ENCODE measurements at regions not wholly inside any gene's neighbourhood (a gene's known extent, or its start where the extent isn't known, plus 50 kb on each side); places are given as distances from the start of the nearest gene placed in this dataset.
"Not testable (repeated sequence)": the region's sequence is repeated elsewhere in the genome, so short reads cannot be mapped to it uniquely, and the experiment has no call there.

- DNase-seq (no peak), ATAC-seq (no peak)
- WGBS (ENCODE audit: insufficient coverage, low coverage, low lambda C conversion rate, missing lambda C conversion rate), result 30% methylated on average over 5 of the region's 6 CpGs
- Histone ChIP-seq H3K4me3 (no peak overlapping the region), H3K27ac (no peak overlapping the region), H3K9me3 (no peaks in the 10 kb centered on the region), H3K4me1 (no peaks in the 10 kb centered on the region), H3K36me3 (no peaks in the 10 kb centered on the region), H3K27me3 (no peaks in the 10 kb centered on the region)
- intact Hi-C loops (cut with DNase I), result no loop called here
- TF ChIP-seq POLR2A (IDR thresholded peaks at IDR 0.05) (no peak), CTCF (IDR thresholded peaks at IDR 0.05) (no peak)
Observed at GRCh38 chrX:143319526-143319925, 197.7 kb downstream of the SPANXN3 start.

GRCh38 chrX:143318857-143319256 lies 198.4 kb downstream of the SPANXN3 start:
- ATAC-seq; intact Hi-C loops (cut with DNase I); DNase-seq: not testable (repeated sequence)

GRCh38 chrX:143306991-143307937 lies 210.0 kb downstream of the SPANXN3 start:
- no peak for TF ChIP-seq POLR2A (IDR thresholded peaks at IDR 0.05)
- no peak for TF ChIP-seq CTCF (IDR thresholded peaks at IDR 0.05)
- no peaks in the 10 kb centered on the region for H3K27me3 ChIP-seq
- no peak overlapping the region for H3K27ac ChIP-seq
- intact Hi-C loops (cut with DNase I), result no loop called here
- H3K36me3 ChIP-seq, result no peaks in the 10 kb centered on the region
- no peaks in the 10 kb centered on the region for H3K4me1 ChIP-seq
- no peaks in the 10 kb centered on the region for H3K9me3 ChIP-seq
- no peak overlapping the region for H3K4me3 ChIP-seq
- DNase-seq, result no peak
- 36% methylated on average over 7 of the region's 9 CpGs for WGBS (ENCODE audit: insufficient coverage, low coverage, low lambda C conversion rate, missing lambda C conversion rate)
- ATAC-seq, result no peak

More at GRCh38 chrX:143318857-143319256, 198.4 kb downstream of the SPANXN3 start:
- H3K9me3 ChIP-seq, H3K27me3 ChIP-seq, H3K36me3 ChIP-seq, H3K27ac ChIP-seq, H3K4me3 ChIP-seq, H3K4me1 ChIP-seq: not testable (repeated sequence)
- no CpG with 5 or more reads among the region's 2 CpGs for WGBS (ENCODE audit: insufficient coverage, low coverage, low lambda C conversion rate, missing lambda C conversion rate)

- Histone ChIP-seq H3K36me3 (no peaks in the 10 kb centered on the region), H3K4me3 (no peak overlapping the region), H3K27me3 (no peaks in the 10 kb centered on the region), H3K9me3 (no peaks in the 10 kb centered on the region), H3K4me1 (no peaks in the 10 kb centered on the region), H3K27ac (no peak overlapping the region)
- TF ChIP-seq POLR2A (IDR thresholded peaks at IDR 0.05) (no peak), CTCF (IDR thresholded peaks at IDR 0.05) (no peak)
- 37% methylated on average over 2 of the region's 2 CpGs for WGBS (ENCODE audit: insufficient coverage, low coverage, low lambda C conversion rate, missing lambda C conversion rate)
- no peak for DNase-seq
- no peak for ATAC-seq
- intact Hi-C loops (cut with DNase I), result no loop called here
Observed at GRCh38 chrX:143304518-143304917, 212.8 kb downstream of the SPANXN3 start.

- DNase-seq (no peak), ATAC-seq (no peak)
- TF ChIP-seq POLR2A (IDR thresholded peaks at IDR 0.05), result no peak
- no peak for TF ChIP-seq CTCF (IDR thresholded peaks at IDR 0.05)
- no peaks in the 10 kb centered on the region for H3K36me3 ChIP-seq
- intact Hi-C loops (cut with DNase I), result no loop called here
- no peak overlapping the region for H3K27ac ChIP-seq
- WGBS (ENCODE audit: insufficient coverage, low coverage, low lambda C conversion rate, missing lambda C conversion rate), result 37% methylated on average over 2 of the region's 2 CpGs
- no peaks in the 10 kb centered on the region for H3K4me1 ChIP-seq
- no peaks in the 10 kb centered on the region for H3K9me3 ChIP-seq
- no peak overlapping the region for H3K4me3 ChIP-seq
- no peaks in the 10 kb centered on the region for H3K27me3 ChIP-seq
Observed at GRCh38 chrX:143304025-143304424, 213.2 kb downstream of the SPANXN3 start.

Measured in right lobe of liver (tissue), 6 donors.